Prostate gland (tissue), 2 donors: ENCODE measurements at regions not wholly inside any gene's neighbourhood (a gene's known extent, or its start where the extent isn't known, plus 50 kb on each side); places are given as distances from the start of the nearest gene placed in this dataset.

Experiments used
- CTCF ChIP-seq, 4 experiments: fragments of 200-600 bp in 2 of 4; fragments of 450-650 bp in 2 of 4; sonication (generic) in 2 of 4; IDR thresholded peaks; 1 replicate in 3 of 4; 2 replicates in 1 of 4; pipeline ENCODE4 v1.5.1; 2016 to 2019; ENCODE audit warnings: antibody characterized with exemption in 4 of 4, mild to moderate bottlenecking in 2 of 4, moderate library complexity in 2 of 4
- POLR2A ChIP-seq: fragments of 450-650 bp; IDR thresholded peaks from one replicate; pipeline ENCODE4 v1.6.1; 2016; ENCODE audit warnings: antibody characterized with exemption, mild to moderate bottlenecking
- POLR2AphosphoS5 ChIP-seq: sonication (generic); formaldehyde crosslinking; IDR thresholded peaks from one replicate; pipeline ENCODE4 v1.6.1; 2017; ENCODE audit warnings: antibody characterized with exemption

GRCh38 chr5:77907786-77908185 lies 131.6 kb upstream of the TBCA start:
- no peak for TF ChIP-seq POLR2AphosphoS5
- TF ChIP-seq POLR2A, result no peak
- no peak for TF ChIP-seq CTCF (IDR thresholded peaks at IDR 0.05)
